ENCODE measurements at regions not wholly inside any gene's neighbourhood (a gene's known extent, or its start where the extent isn't known, plus 50 kb on each side); places are given as distances from the start of the nearest gene placed in this dataset.

DNA sequence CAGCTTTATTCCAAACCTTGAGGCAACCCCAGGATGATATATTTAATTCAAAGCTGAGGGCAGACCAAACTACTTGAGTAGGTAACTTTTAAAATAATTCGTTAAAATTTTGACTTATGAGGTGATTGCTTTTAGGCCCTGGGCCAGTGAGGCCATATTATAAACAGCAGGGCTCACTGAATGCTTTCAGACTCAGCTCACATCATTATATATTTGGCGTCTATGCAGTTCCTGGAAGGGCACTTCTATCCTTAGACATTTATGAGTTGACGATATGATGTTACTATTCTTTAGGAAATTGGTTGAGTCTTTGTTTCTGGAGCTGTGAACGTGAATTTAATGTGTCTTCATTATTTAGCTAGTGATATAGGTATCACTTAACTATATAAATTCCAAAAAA is 400.1 kb downstream of the PDHA2 start:
- TF ChIP-seq CTCF (IDR thresholded peaks at IDR 0.05) (no peak), POLR2A (IDR thresholded peaks at IDR 0.05) (no peak)
